PFSK-1 (cell line): ENCODE measurements at regions not wholly inside any gene's neighbourhood (a gene's known extent, or its start where the extent isn't known, plus 50 kb on each side); places are given as distances from the start of the nearest gene placed in this dataset.

Experiments used
- FOXP2 ChIP-seq: optimal IDR thresholded peaks from 2 replicates; pipeline ENCODE3; 2011; ENCODE audit warnings: borderline replicate concordance, control low read depth, inconsistent platforms; ENCODE audit not compliant: insufficient read depth; ENCODE audit errors: extremely low read length, extremely low read depth
- POLR2AphosphoS5 ChIP-seq: IDR thresholded peaks from 2 replicates; pipeline ENCODE4 v1.6.1; 2012; ENCODE audit warnings: low read depth, mild to moderate bottlenecking, control low read depth, low read length, moderate library complexity
- SIN3A ChIP-seq: IDR thresholded peaks from 2 replicates; pipeline ENCODE4 v1.6.1; 2012; ENCODE audit warnings: mild to moderate bottlenecking, low read length, moderate library complexity, borderline replicate concordance; ENCODE audit not compliant: insufficient read depth
- TAF1 ChIP-seq: IDR thresholded peaks from 2 replicates; pipeline ENCODE4 v1.6.1; 2012; ENCODE audit warnings: low read length, control low read depth, borderline replicate concordance; ENCODE audit not compliant: insufficient read depth

DNA sequence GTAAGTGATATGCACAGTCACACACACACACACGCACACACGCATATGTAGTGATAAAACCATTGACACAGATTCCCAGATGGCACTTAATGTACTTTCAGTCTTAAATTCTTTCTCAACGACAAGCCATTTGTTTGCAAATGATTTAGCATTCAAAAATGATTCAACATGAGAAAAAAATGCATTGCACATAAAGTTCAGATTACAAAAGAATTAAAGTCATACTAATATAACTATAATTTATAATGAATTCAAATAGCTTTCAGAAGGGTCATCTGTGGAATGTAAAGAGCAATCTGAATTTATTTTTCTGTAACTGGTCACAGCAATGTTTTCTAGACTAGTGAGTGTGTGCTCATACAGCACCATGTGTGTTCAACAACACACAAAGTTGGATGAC is 521.6 kb upstream of the ZNF337 start:
- TF ChIP-seq POLR2AphosphoS5 (no peak), TAF1 (no peak), SIN3A (no peak), FOXP2 (no peak)
